ENCODE measurements at regions not wholly inside any gene's neighbourhood (a gene's known extent, or its start where the extent isn't known, plus 50 kb on each side); places are given as distances from the start of the nearest gene placed in this dataset.

DNA sequence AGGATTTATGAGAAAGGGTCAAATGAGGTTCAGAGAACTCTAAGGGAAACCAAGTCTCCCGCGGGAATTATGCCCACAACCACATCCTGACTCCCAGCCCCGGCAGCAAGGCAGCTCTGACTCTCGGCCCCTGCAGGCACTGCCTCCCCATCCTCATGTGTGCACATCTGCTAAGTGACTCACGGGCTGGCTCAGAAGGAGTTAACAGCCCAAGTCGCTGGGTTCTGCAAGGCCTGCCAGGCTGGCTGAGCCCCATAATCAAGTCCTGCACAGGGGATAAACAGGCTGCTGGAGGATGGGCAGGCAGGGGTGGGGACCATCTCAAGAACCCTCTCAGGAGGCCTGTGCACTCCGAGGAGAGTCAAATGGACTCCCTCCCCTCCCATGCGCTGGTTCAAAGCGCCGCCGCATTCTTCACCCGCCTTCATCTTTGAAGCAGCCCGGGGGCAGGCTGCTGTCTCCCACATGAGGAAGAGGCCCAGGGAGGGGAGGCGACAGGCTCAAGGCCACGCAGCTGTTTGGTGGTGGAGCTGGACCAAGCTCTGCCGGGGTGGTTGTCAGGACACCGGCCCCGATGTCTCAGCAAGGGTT, 344.3 kb downstream of the MATN1 start:
- DNase-seq: peak; percentile 39
- no peaks in the 10 kb centered on the region for H3K9me3 ChIP-seq (ENCODE audit: severe bottlenecking)
- H3K27me3 ChIP-seq (ENCODE audit: insufficient read depth, low read depth, severe bottlenecking): no peaks in the 10 kb centered on the region
- H3K36me3 ChIP-seq: no peaks in the 10 kb centered on the region
- H3K27ac ChIP-seq: no peak overlapping the region
- TF ChIP-seq, protein P1, sequence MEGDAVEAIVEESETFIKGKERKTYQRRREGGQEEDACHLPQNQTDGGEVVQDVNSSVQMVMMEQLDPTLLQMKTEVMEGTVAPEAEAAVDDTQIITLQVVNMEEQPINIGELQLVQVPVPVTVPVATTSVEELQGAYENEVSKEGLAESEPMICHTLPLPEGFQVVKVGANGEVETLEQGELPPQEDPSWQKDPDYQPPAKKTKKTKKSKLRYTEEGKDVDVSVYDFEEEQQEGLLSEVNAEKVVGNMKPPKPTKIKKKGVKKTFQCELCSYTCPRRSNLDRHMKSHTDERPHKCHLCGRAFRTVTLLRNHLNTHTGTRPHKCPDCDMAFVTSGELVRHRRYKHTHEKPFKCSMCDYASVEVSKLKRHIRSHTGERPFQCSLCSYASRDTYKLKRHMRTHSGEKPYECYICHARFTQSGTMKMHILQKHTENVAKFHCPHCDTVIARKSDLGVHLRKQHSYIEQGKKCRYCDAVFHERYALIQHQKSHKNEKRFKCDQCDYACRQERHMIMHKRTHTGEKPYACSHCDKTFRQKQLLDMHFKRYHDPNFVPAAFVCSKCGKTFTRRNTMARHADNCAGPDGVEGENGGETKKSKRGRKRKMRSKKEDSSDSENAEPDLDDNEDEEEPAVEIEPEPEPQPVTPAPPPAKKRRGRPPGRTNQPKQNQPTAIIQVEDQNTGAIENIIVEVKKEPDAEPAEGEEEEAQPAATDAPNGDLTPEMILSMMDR (IDR thresholded peaks at IDR 0.05; ENCODE audit: low read depth, low read length): no peak
- H3K4me3 ChIP-seq (ENCODE audit: low read depth, low read length): no peak overlapping the region

- no peaks in the 10 kb centered on the region for H3K27me3 ChIP-seq (ENCODE audit: insufficient read depth, low read depth, severe bottlenecking)
- H3K36me3 ChIP-seq: no peaks in the 10 kb centered on the region
- H3K27ac ChIP-seq: no peak overlapping the region
- no peaks in the 10 kb centered on the region for H3K9me3 ChIP-seq (ENCODE audit: severe bottlenecking)
- TF ChIP-seq, protein P1 (IDR thresholded peaks at IDR 0.05; ENCODE audit: low read depth, low read length): no peak
- H3K4me3 ChIP-seq (ENCODE audit: low read depth, low read length): no peak overlapping the region
- DNase-seq: no peak
Observed at GRCh38 chr1:30378003-30378596, 345.3 kb downstream of the MATN1 start.

DNA sequence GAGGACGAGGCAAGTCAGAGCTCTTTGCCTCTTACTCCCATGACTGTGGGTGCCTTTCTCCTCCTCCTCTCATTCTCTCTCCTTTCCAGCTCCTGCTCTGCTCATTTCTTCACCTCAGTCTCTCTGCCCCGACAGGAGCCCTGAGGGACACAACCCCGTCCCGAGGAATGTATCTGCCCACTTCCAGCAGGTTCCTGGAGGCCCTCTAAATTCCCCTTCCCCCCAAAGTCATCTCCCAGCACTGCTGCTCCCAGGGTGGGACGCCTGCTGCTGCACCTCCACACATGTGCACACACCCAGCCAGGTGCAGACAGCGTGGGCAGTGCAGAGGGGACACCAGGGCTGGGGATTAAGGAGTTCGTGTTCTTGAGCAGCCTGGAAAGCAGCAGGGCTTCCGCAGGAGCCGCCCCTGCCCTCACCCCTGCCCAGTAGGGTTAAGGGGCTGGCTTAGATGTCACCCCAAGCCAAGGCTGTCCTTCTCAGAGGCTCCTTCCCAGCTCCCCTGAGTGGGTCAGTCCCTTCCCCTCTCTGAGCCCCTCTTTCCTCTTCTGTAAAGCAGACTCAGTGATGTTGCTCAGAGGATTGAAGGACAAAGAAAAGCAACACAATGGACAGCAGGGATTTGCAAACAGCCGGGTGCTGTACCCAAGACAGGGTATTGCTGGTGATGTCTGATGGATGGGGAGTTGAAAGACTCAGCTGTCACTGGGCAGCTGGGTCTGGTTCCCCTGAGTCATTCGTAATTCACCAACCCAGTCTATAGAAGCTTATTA, 346.0 kb downstream of the MATN1 start:
- H3K36me3 ChIP-seq: no peaks in the 10 kb centered on the region
- no peak overlapping the region for H3K4me3 ChIP-seq (ENCODE audit: low read depth, low read length)
- H3K27me3 ChIP-seq (ENCODE audit: insufficient read depth, low read depth, severe bottlenecking): no peaks in the 10 kb centered on the region
- peak; percentile 25 for DNase-seq
- TF ChIP-seq, protein P1 (IDR thresholded peaks at IDR 0.05; ENCODE audit: low read depth, low read length): no peak
- no peak overlapping the region for H3K27ac ChIP-seq
- no peaks in the 10 kb centered on the region for H3K9me3 ChIP-seq (ENCODE audit: severe bottlenecking)

- TF ChIP-seq, protein P1 (IDR thresholded peaks at IDR 0.05; ENCODE audit: low read depth, low read length): no peak
- DNase-seq: no peak
- H3K27ac ChIP-seq: no peak overlapping the region
- no peak overlapping the region for H3K4me3 ChIP-seq (ENCODE audit: low read depth, low read length)
- no peaks in the 10 kb centered on the region for H3K36me3 ChIP-seq
- H3K9me3 ChIP-seq (ENCODE audit: severe bottlenecking): no peaks in the 10 kb centered on the region
- H3K27me3 ChIP-seq (ENCODE audit: insufficient read depth, low read depth, severe bottlenecking): no peaks in the 10 kb centered on the region
Observed at GRCh38 chr1:30376054-30376697, 347.2 kb downstream of the MATN1 start.

GRCh38 chr1:30375156-30375555, 348.2 kb downstream of the MATN1 start:
- no peak overlapping the region for H3K27ac ChIP-seq
- H3K9me3 ChIP-seq (ENCODE audit: severe bottlenecking): no peaks in the 10 kb centered on the region
- no peak for DNase-seq
- no peaks in the 10 kb centered on the region for H3K36me3 ChIP-seq
- no peaks in the 10 kb centered on the region for H3K27me3 ChIP-seq (ENCODE audit: insufficient read depth, low read depth, severe bottlenecking)
- H3K4me3 ChIP-seq (ENCODE audit: low read depth, low read length): no peak overlapping the region
- TF ChIP-seq, protein P1 (IDR thresholded peaks at IDR 0.05; ENCODE audit: low read depth, low read length): no peak
